Type B pancreatic cell (in vitro differentiated cells): ENCODE measurements at regions not wholly inside any gene's neighbourhood (a gene's known extent, or its start where the extent isn't known, plus 50 kb on each side); places are given as distances from the start of the nearest gene placed in this dataset.

Experiments
- DNase-seq: peaks from one replicate; pipeline ENCODE4 v3.0.0; 2021; ENCODE audit warnings: mixed read lengths; ENCODE audit not compliant: unreplicated experiment; ENCODE audit errors: extremely low spot score
- H3K27ac Mint-ChIP-seq: 2 replicates; pipeline ENCODE4 v1.8.0; 2021; ENCODE audit warnings: mild to moderate bottlenecking, mixed read lengths
- H3K27me3 Mint-ChIP-seq: 2 replicates; pipeline ENCODE4 v1.8.0; 2021; ENCODE audit warnings: mixed read lengths
- H3K36me3 Mint-ChIP-seq: 2 replicates; pipeline ENCODE4 v1.8.0; 2021; ENCODE audit warnings: mixed read lengths
- H3K4me1 Mint-ChIP-seq: one replicate; pipeline ENCODE4 v1.8.0; 2021; ENCODE audit warnings: mixed read lengths; ENCODE audit not compliant: unreplicated experiment
- H3K4me3 Mint-ChIP-seq: 2 replicates; pipeline ENCODE4 v1.8.0; 2021; ENCODE audit warnings: mild to moderate bottlenecking, mixed read lengths
- H3K9me3 Mint-ChIP-seq: 2 replicates; pipeline ENCODE4 v1.8.0; 2021; ENCODE audit warnings: mixed read lengths
- TF ChIP-seq, protein P1 (sequence below): fragments of 200-600 bp; sonication (generic); conservative IDR thresholded peaks from 2 replicates; pipeline ENCODE4 v1.5.0; 2021; ENCODE audit warnings: antibody characterized with exemption, mild to moderate bottlenecking

DNA sequence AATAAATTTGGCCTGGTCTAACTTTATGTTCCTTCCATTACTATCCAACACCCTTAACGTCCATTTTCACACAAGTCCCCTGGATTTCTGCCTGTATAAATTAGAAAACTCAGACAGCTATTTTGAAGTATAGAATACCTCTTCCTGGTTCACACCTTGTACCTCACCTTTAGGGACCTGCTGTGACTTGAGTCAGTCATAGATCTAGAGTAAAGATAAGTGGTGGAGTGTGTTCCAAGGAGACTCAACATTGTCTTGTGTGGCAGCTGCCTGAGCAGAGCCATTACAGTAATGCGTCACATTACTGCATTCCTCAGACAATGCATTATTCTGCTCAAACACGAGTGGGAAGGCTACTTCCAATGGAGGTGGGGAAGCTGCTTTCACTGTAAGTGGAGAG is 513.9 kb downstream of the ADRA2A start:
- H3K4me3 Mint-ChIP-seq = no peak overlapping the region
- no peaks in the 10 kb centered on the region for H3K9me3 Mint-ChIP-seq
- H3K27ac Mint-ChIP-seq = no peak overlapping the region
- TF ChIP-seq, protein P1, sequence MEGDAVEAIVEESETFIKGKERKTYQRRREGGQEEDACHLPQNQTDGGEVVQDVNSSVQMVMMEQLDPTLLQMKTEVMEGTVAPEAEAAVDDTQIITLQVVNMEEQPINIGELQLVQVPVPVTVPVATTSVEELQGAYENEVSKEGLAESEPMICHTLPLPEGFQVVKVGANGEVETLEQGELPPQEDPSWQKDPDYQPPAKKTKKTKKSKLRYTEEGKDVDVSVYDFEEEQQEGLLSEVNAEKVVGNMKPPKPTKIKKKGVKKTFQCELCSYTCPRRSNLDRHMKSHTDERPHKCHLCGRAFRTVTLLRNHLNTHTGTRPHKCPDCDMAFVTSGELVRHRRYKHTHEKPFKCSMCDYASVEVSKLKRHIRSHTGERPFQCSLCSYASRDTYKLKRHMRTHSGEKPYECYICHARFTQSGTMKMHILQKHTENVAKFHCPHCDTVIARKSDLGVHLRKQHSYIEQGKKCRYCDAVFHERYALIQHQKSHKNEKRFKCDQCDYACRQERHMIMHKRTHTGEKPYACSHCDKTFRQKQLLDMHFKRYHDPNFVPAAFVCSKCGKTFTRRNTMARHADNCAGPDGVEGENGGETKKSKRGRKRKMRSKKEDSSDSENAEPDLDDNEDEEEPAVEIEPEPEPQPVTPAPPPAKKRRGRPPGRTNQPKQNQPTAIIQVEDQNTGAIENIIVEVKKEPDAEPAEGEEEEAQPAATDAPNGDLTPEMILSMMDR = no peak
- no peaks in the 10 kb centered on the region for H3K27me3 Mint-ChIP-seq
- no peak for DNase-seq
- H3K4me1 Mint-ChIP-seq = no peaks in the 10 kb centered on the region
- H3K36me3 Mint-ChIP-seq = no peaks in the 10 kb centered on the region

DNA sequence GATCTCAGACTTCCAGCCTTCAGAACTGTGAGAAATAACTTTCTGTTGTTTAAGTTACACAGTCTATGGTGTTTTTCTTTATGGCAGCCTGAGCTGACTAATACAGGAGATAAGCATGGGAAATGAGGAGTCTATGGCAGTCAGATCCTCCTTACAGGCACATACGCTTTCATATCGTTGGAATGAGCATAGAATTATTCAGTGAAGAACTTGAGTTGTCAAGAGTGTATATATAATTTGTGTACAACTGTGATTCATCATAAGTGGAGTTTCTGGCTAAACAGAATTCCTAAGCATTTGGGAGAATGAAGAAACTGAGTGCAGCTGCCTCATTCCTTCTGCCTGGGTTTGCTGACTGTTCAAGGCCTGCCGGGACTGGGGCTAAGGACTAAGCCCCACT is 516.7 kb downstream of the ADRA2A start:
- Mint-ChIP-seq H3K27ac (no peak overlapping the region), H3K27me3 (peaks cover 3% of the 10 kb centered on the region), H3K36me3 (no peaks in the 10 kb centered on the region), H3K4me1 (peaks cover 4% of the 10 kb centered on the region), H3K9me3 (no peaks in the 10 kb centered on the region), H3K4me3 (no peak overlapping the region)
- no peak for DNase-seq
- TF ChIP-seq, protein P1 = no peak

DNA sequence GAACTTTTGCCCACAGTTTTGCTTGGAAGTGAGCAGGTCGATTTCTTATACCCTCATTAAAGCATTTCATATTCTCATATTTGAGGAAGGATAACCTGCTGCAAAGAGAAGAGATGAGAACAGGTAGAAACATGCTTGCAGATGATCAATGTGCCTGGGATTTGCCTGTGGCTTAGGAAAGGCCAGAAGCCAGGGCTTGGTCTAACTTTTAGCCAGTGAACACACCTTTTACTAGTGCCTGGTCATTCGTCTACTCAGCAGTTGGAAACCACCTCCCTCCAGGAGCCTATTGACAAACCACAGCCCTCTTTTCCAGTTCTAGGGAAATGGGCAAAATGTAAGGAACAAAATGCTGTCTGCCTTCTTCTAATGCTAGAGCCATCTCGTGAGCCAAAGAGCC is 518.3 kb downstream of the ADRA2A start:
- TF ChIP-seq, protein P1 = no peak
- H3K4me1 Mint-ChIP-seq = peaks cover 6% of the 10 kb centered on the region
- no peak overlapping the region for H3K27ac Mint-ChIP-seq
- H3K9me3 Mint-ChIP-seq = no peaks in the 10 kb centered on the region
- H3K36me3 Mint-ChIP-seq = no peaks in the 10 kb centered on the region
- no peak for DNase-seq
- peaks cover 5% of the 10 kb centered on the region for H3K27me3 Mint-ChIP-seq
- H3K4me3 Mint-ChIP-seq = no peak overlapping the region

DNA sequence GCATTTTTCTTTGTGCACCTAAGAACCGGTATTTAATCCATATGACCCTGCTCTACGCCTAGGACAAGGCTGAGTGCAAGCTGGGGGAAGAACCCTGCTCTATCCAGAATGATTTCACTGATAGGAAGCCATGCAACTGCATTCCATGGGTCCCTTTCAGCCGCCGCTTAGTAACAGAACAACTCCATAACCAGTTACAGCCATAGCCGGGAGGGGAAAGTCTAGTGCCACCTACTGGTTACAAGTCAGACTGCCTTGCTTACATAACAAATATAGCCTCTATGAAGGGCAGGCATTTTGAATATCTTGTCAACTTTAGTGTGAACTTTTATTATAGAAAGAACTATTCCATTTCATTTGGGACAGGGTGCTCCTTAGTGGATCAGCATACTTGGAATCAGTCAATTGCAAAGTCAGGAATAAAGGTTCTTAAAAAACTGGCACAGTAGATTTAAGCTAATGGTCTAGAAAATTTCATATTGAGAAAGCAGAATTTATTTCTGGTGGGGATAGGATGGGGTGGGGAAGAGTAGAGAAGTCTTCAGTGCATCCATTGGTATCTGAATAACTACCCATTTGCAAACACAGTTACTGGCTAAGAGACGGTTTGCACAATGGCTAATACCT is 521.7 kb downstream of the ADRA2A start:
- TF ChIP-seq, protein P1 = peak; percentile 95
- H3K9me3 Mint-ChIP-seq = no peaks in the 10 kb centered on the region
- no peak overlapping the region for H3K4me3 Mint-ChIP-seq
- H3K36me3 Mint-ChIP-seq = no peaks in the 10 kb centered on the region
- peaks cover 6% of the 10 kb centered on the region for H3K4me1 Mint-ChIP-seq
- H3K27ac Mint-ChIP-seq = no peak overlapping the region
- peak; percentile 70 for DNase-seq
- H3K27me3 Mint-ChIP-seq = peaks cover 8% of the 10 kb centered on the region

DNA sequence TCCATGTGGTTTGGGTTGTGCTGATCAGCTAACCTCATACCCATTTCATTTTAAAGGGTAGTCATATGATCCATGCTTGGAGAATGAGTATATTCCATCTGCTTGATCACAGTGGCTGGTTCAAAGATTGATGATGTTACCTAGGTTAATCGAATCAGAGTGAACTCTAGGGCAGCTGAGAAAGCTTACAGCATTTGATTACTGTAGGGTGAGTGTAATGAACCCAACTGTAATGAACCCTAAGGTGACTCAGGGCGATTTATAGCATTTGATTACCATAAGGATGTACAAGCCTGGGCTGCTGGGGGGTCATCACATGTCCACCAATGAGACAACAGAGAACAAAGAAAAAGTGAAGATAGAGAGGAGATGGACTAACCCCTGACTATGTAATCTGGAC is 523.1 kb downstream of the ADRA2A start:
- DNase-seq = no peak
- Mint-ChIP-seq H3K9me3 (no peaks in the 10 kb centered on the region), H3K27ac (no peak overlapping the region), H3K27me3 (peaks cover 12% of the 10 kb centered on the region), H3K4me1 (peaks cover 6% of the 10 kb centered on the region), H3K4me3 (no peak overlapping the region), H3K36me3 (no peaks in the 10 kb centered on the region)
- TF ChIP-seq, protein P1 = no peak

DNA sequence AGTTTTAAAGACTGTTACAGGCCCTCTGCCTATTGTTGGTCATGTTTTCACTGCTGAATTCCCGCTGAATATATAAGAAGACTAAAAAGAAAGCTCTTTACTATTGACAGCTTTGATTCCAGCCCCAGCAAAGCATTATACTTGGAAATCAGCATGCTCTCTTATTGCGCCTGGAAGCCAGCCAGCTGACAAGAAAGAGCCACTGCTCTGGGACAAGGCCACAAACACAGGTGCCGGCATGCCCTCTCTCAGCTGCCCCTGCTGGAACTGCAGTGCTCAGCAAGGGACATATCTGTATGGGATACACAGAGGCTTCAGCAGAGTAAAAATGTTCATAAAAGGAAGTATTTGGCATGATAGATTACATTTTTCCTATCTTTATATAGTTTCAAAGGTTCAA is 523.9 kb downstream of the ADRA2A start:
- Mint-ChIP-seq H3K4me1 (peaks cover 6% of the 10 kb centered on the region), H3K27ac (no peak overlapping the region), H3K9me3 (no peaks in the 10 kb centered on the region), H3K36me3 (no peaks in the 10 kb centered on the region), H3K27me3 (peaks cover 12% of the 10 kb centered on the region), H3K4me3 (no peak overlapping the region)
- TF ChIP-seq, protein P1 = no peak
- no peak for DNase-seq
